ENCODE measurements at regions not wholly inside any gene's neighbourhood (a gene's known extent, or its start where the extent isn't known, plus 50 kb on each side); places are given as distances from the start of the nearest gene placed in this dataset.

GRCh38 chr4:164304101-164304639 lies 449.8 kb upstream of the SMIM31 start:
- peak; percentile 12 for DNase-seq (ENCODE audit: low spot score)
- TF ChIP-seq, protein P1, sequence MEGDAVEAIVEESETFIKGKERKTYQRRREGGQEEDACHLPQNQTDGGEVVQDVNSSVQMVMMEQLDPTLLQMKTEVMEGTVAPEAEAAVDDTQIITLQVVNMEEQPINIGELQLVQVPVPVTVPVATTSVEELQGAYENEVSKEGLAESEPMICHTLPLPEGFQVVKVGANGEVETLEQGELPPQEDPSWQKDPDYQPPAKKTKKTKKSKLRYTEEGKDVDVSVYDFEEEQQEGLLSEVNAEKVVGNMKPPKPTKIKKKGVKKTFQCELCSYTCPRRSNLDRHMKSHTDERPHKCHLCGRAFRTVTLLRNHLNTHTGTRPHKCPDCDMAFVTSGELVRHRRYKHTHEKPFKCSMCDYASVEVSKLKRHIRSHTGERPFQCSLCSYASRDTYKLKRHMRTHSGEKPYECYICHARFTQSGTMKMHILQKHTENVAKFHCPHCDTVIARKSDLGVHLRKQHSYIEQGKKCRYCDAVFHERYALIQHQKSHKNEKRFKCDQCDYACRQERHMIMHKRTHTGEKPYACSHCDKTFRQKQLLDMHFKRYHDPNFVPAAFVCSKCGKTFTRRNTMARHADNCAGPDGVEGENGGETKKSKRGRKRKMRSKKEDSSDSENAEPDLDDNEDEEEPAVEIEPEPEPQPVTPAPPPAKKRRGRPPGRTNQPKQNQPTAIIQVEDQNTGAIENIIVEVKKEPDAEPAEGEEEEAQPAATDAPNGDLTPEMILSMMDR (IDR thresholded peaks at IDR 0.05; ENCODE audit: extremely low read depth, missing control alignments), result no peak

GRCh38 chr4:164304861-164305260 lies 449.1 kb upstream of the SMIM31 start:
- TF ChIP-seq, protein P1 (IDR thresholded peaks at IDR 0.05; ENCODE audit: extremely low read depth, missing control alignments), result no peak
- no peak for DNase-seq (ENCODE audit: low spot score)

DNA sequence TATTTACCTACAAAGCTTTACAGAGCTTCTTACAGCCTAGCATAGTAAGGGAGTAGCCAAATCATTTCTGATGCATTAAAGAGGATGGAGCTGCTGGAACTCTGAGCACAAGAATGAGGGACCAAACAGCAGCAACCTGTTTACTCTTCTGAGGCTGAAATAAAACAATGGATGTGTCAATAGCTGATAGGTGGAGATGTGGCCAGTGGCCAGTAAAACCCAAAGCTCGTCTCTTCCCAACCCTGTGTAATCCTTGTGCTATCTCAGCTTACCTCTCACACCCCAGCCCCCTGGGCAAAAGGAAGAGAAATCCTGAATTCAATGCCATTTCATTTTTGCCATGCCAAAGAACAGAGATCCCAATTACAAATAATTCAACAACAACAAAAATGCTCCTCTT lies 446.7 kb upstream of the SMIM31 start:
- no peak for DNase-seq (ENCODE audit: low spot score)
- TF ChIP-seq, protein P1 (IDR thresholded peaks at IDR 0.05; ENCODE audit: extremely low read depth, missing control alignments), result no peak

GRCh38 chr4:164312671-164313070 lies 441.3 kb upstream of the SMIM31 start:
- DNase-seq (ENCODE audit: low spot score), result no peak

GRCh38 chr4:164313853-164314252 lies 440.1 kb upstream of the SMIM31 start:
- TF ChIP-seq, protein P1 (IDR thresholded peaks at IDR 0.05; ENCODE audit: extremely low read depth, missing control alignments), result no peak
- no peak for DNase-seq (ENCODE audit: low spot score)

More at GRCh38 chr4:164312671-164313070, 441.3 kb upstream of the SMIM31 start:
- TF ChIP-seq, protein P1 (IDR thresholded peaks at IDR 0.05; ENCODE audit: extremely low read depth, missing control alignments), result no peak

DNA sequence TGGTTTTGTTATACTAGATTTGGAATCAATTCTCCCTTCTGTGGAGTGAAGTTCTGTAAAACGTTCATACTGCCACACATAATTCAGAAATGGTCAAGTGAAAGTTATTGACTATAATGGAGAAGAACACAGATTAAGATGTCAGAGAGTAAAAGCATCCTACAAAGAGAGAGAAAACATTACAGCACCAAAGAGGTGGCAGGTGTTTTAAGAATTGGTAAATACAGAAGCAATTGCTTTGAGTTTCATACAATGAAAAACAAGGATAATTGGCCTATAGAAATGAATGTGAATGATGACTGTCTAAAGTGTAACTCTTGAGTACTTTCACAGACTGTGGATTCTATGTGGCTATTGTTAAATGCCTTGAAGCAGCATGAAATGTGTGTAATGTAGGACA lies 435.6 kb upstream of the SMIM31 start:
- TF ChIP-seq, protein P1 (IDR thresholded peaks at IDR 0.05; ENCODE audit: extremely low read depth, missing control alignments), result no peak
- no peak for DNase-seq (ENCODE audit: low spot score)

- TF ChIP-seq, protein P1 (IDR thresholded peaks at IDR 0.05; ENCODE audit: extremely low read depth, missing control alignments), result no peak
- no peak for DNase-seq (ENCODE audit: low spot score)
These were observed 434.2 kb upstream of the SMIM31 start for GRCh38 chr4:164319688-164320087.
